CD4-positive, alpha-beta T cell treated with Interleukin-17A for 4 hours (primary cell): ENCODE measurements at regions not wholly inside any gene's neighbourhood (a gene's known extent, or its start where the extent isn't known, plus 50 kb on each side); places are given as distances from the start of the nearest gene placed in this dataset.
"Not testable (repeated sequence)": the region's sequence is repeated elsewhere in the genome, so short reads cannot be mapped to it uniquely, and the experiment has no call there.

Experiments used
- DNase-seq: peaks from one replicate; pipeline ENCODE4 v3.0.0-alpha.2; 2020; ENCODE audit warnings: mixed read lengths

DNA sequence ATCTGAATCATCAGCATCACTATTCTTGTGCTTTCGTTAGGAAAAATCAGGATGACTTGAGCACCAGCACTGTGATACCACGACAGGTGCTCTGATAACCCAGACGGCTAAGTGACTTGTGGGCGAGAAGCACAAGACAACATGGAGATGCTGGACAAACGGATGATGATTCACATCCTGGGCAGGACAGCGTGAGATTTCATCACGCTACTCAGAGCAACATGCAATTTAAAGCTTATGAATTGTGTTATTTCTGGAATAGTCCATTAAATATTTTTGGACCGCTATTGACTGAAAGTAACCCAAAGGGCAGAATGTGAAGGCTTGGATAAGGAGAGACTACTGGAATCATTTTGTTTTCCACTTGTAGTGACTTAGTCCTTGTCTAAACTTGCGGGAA lies 114.8 kb upstream of the DAPK1 start:
- no peak for DNase-seq

GRCh38 chr9:87383344-87384150 lies 114.1 kb upstream of the DAPK1 start:
- no peak for DNase-seq

DNA sequence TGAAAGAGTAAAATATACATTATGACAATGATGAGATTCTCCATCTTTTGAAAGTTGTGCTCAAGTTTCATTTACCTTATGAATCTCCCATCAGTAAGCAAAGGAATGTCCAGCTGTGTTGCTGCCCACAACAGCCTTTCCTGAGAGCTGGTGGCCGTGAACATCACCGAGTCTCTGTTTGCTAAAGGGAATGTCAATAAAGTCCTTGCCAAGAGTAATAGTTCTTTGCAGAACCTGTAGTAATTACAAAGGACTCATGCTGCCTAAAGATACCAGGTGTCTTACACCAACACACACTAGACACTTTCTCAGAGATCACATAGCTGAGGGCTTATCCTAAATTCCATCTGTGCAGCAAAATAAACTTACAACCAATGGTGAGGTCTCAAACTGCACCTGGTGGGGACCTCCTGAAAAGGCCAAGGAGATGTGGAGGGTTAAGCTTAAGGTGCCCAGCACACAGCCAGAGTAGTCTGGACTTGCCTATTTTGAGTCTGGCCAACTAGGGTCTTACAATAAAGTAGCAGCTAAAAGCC lies 111.1 kb upstream of the DAPK1 start:
- no peak for DNase-seq

- no peak for DNase-seq
Observed at GRCh38 chr9:87387351-87388011, 110.2 kb upstream of the DAPK1 start.

- DNase-seq = not testable (repeated sequence)
Observed at GRCh38 chr9:87388708-87389107, 109.0 kb upstream of the DAPK1 start.

- DNase-seq = no peak
Observed at GRCh38 chr9:87389936-87390335, 107.7 kb upstream of the DAPK1 start.

GRCh38 chr9:87390361-87390760 lies 107.3 kb upstream of the DAPK1 start:
- DNase-seq = no peak

GRCh38 chr9:87392086-87392485 lies 105.6 kb upstream of the DAPK1 start:
- DNase-seq = no peak

- no peak for DNase-seq
Observed at GRCh38 chr9:87393706-87394230, 103.9 kb upstream of the DAPK1 start.

- DNase-seq = no peak
Observed at GRCh38 chr9:87395804-87396479, 101.7 kb upstream of the DAPK1 start.

- DNase-seq = no peak
Observed at GRCh38 chr9:87401681-87402080, 96.0 kb upstream of the DAPK1 start.

DNA sequence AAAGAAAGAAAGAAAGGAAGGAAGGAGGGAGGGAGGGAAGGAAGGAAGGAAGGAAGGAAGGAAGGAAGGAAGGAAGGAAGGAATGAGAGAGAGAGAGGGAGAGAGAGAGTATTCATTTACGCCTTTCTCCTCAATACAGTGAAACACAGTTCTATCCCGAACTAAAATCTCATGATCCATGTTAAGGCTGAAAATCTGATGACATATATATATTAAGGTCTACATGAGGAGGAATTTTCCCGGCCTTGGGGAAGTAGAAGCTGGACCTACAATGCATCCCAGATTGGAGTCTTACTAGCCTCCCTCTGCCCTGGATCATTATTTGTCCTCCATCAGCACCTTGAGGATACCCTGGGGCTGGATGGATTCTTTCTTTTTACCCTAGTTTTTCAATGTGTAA lies 95.1 kb upstream of the DAPK1 start:
- no peak for DNase-seq

- no peak for DNase-seq
Observed at GRCh38 chr9:87405677-87406542, 91.8 kb upstream of the DAPK1 start.

- no peak for DNase-seq
Observed at GRCh38 chr9:87406543-87407166, 91.0 kb upstream of the DAPK1 start.

GRCh38 chr9:87410047-87411005 lies 87.3 kb upstream of the DAPK1 start:
- DNase-seq = not testable (repeated sequence)

DNA sequence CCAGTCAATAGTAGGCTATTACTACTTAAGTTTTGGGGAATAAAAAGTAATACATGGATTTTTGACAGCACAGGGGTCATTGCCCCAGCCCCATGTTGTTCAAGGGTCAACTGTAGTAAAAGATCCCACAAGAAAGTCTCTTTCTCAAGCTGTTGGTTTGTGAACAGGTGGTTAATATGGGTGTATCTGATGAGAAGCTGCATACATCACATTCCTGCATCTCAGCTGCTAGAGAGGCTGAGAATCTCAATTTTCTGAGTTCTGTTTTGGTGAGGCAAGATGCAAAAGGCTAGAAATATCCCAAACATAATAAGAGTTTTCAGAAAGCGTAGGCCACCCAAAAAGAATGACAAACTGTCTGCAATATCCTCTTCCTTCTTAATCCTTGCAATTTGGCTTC lies 76.8 kb upstream of the DAPK1 start:
- no peak for DNase-seq

DNA sequence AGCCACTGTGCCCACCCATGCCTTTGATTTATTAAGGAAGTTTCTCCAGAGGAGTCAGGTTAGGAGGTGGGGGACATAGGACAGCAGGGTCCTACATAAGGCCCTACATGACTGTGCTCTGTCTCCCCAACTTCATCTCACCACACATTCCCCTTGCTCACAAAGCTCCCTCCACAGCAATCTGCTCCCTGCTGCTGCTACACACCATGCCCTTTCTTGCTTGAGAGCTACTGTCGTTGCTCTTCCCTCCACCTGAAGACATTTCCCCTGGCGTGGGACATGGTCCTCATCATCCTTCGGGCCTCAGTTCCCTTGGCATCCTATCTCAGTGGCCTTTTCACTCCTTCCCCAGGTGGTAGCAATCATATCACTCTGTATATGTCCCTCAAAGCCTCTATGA lies 75.9 kb upstream of the DAPK1 start:
- DNase-seq = no peak

DNA sequence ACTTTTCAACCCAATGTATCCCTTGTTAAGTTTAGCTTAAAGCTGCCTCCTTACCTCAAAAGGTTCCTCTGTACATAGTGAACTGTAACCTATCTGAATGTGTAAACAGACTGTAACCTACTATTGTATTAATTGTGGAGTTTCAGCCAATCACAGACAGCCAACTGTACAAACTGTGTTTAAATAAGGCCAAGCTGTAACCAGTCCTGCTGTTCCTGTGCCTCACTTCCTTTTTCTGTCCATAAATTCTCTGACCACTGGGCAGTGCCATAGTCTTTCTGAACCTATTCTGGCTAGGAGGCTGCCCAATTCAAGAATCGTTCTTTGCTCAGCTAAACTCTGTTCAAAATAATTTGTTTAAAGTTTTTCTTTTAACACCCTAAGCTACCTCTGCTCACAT lies 74.7 kb upstream of the DAPK1 start:
- no peak for DNase-seq

GRCh38 chr9:87423885-87424284 lies 73.8 kb upstream of the DAPK1 start:
- DNase-seq = not testable (repeated sequence)

GRCh38 chr9:87425202-87425601 lies 72.5 kb upstream of the DAPK1 start:
- DNase-seq = no peak
